ENCODE measurements at regions not wholly inside any gene's neighbourhood (a gene's known extent, or its start where the extent isn't known, plus 50 kb on each side); places are given as distances from the start of the nearest gene placed in this dataset.

GRCh38 chr12:59084511-59085375, 164.4 kb upstream of the LRIG3 start:
- TF ChIP-seq CTCF (IDR thresholded peaks at IDR 0.05) (no peak), POLR2A (IDR thresholded peaks at IDR 0.05) (no peak)

Measured in right lobe of liver (tissue), 4 donors.